Heart left ventricle (tissue), 16 donors: ENCODE measurements at regions not wholly inside any gene's neighbourhood (a gene's known extent, or its start where the extent isn't known, plus 50 kb on each side); places are given as distances from the start of the nearest gene placed in this dataset.

ENCODE experiments used
- ATAC-seq, 4 donors: fragments of 200-7000 bp; cut with Tn5 transposase; one replicate each; pipeline ENCODE4 v1.9.1; 2020 to 2022; ENCODE audit warnings: moderate library complexity in 4 of 4, mild to moderate bottlenecking in 3 of 4, moderate number of reproducible peaks in 1 of 4
- DNase-seq, 5 donors: peaks; one replicate each; pipeline ENCODE4 v3.0.0-alpha.2; 2020
- H3K27ac ChIP-seq, 12 donors: fragments of 200-600 bp; sonication (generic) in 4 of 12; one replicate each; pipeline versions ENCODE4 v1.5.0 to v1.8.0; 2016 to 2022; ENCODE audit warnings: mild to moderate bottlenecking in 2 of 12
- H3K27me3 ChIP-seq, 9 donors: fragments of 200-600 bp; sonication (generic) in 2 of 9; one replicate each; pipeline versions ENCODE4 v1.5.1 to v1.8.0; 2016 to 2022; ENCODE audit warnings: mild to moderate bottlenecking in 3 of 9
- H3K36me3 ChIP-seq, 9 donors: fragments of 200-600 bp; sonication (generic) in 2 of 9; one replicate each; pipeline versions ENCODE4 v1.5.0 to v1.8.0; 2018 to 2022; ENCODE audit warnings: mild to moderate bottlenecking in 2 of 9
- H3K4me1 ChIP-seq, 12 donors: fragments of 200-600 bp; sonication (generic) in 4 of 12; one replicate each; pipeline versions ENCODE4 v1.5.0 to v1.8.0; 2016 to 2022; ENCODE audit warnings: mild to moderate bottlenecking in 3 of 12
- H3K4me3 ChIP-seq, 12 donors: fragments of 200-600 bp; sonication (generic) in 4 of 12; one replicate each; pipeline versions ENCODE4 v1.5.0 to v1.8.0; 2017 to 2022; ENCODE audit warnings: mild to moderate bottlenecking in 9 of 12, moderate library complexity in 4 of 12
- H3K9me3 ChIP-seq, 12 donors: fragments of 200-600 bp; sonication (generic) in 4 of 12; one replicate each; pipeline versions ENCODE4 v1.5.0 to v1.8.0; 2016 to 2022; ENCODE audit warnings: mild to moderate bottlenecking in 1 of 12
- CTCF ChIP-seq, 12 donors: fragments of 200-600 bp; sonication (generic) in 4 of 12; IDR thresholded peaks; one replicate each; pipeline versions ENCODE4 v1.5.0 to v1.8.0; 2018 to 2022; ENCODE audit warnings: antibody characterized with exemption in 12 of 12, mild to moderate bottlenecking in 5 of 12
- POLR2A ChIP-seq, 2 donors: fragments of 450-650 bp; IDR thresholded peaks; one replicate each; pipeline ENCODE4 v1.6.1; 2017; ENCODE audit warnings: antibody characterized with exemption in 2 of 2, mild to moderate bottlenecking in 2 of 2, moderate library complexity in 2 of 2
- WGBS, 4 donors: extraction: QIAGEN DNeasy Blood & Tissue Kit in 2 of 4; methylation state at CpG; one replicate each; pipeline versions ENCODE4 v1.1.5 to v1.1.7; 2013 to 2018; 5-methylcytosine and 5-hydroxymethylcytosine counted together
- intact Hi-C, 10 donors: fragments of 100-400 bp; cut with DNase I; formaldehyde crosslinking; loops; one replicate each; pipeline versions ENCODE4 v1.11.1 to v1.14.2; 2022
- donor health status: ischemic (EF 13 %, LVEDD 7.1; RV severe dilation, severe dysfunction).
- donor health status: healthy with polysubstance abuse.
- donor health status: DM: no; HTN: yes; CAD: no.
- donor health status: DM: no; HTN: no; CAD: no.
- donor health status: ischemic (EF 25% LVEDD 6.9; RV normal size, moderate dysfunction).
- donor health status: ischemic (EF 25% LVEDD 5.7; RV mildly dilated, moderate dysfunction).
- donor health status: healthy.
- donor health status: DM: yes; HTN: yes; CAD: no.
- donor health status: ischemic (EF 35%, LVEDD 5.7; RV mildly dilated, moderate dysfunction).
- donor health status: nonischemic (EF 11% LVEDD 7.7; RV severe dilation, severe dysfunction).
- donor health status: DM: yes; HTN: yes; CAD: no.
- donor health status: PGD.
- donor health status: ischemic (EF 29% LVEDD 5.4; RV normal size, mild dysfunction).
- donor health status: nonischemic (EF 23%, LVEDD 6.1; RV moderate dilation, normal function).

- Histone ChIP-seq H3K27ac (no peak overlapping the region), H3K4me1 (no peaks in the 10 kb centered on the region), H3K27me3 (peaks cover 0 to 53% (median 15%) of the 10 kb centered on the region in 9 donors), H3K9me3 (no peaks in the 10 kb centered on the region), H3K36me3 (no peaks in the 10 kb centered on the region), H3K4me3 (no peak overlapping the region)
- WGBS, 4 donors, result 74 to 82% (median 76%) methylated on average over 7 of the region's 7 CpGs
- intact Hi-C loops, result no loop called here
- DNase-seq (no peak), ATAC-seq (no peak)
- TF ChIP-seq CTCF (IDR thresholded peaks at IDR 0.05) (no peak), POLR2A (IDR thresholded peaks at IDR 0.05) (no peak)
These were observed 101.7 kb upstream of the GJB5 start for GRCh38 chr1:34653110-34653509.

- no peak for ATAC-seq
- Histone ChIP-seq H3K4me3 (no peak overlapping the region), H3K27ac (no peak overlapping the region), H3K36me3 (no peaks in the 10 kb centered on the region), H3K27me3 (peaks cover 0 to 38% (median 4%) of the 10 kb centered on the region in 9 donors), H3K9me3 (no peaks in the 10 kb centered on the region), H3K4me1 (no peaks in the 10 kb centered on the region)
- WGBS, 4 donors, result 56 to 66% (median 63%) methylated on average over 4 of the region's 4 CpGs
- DNase-seq, result no peak
- TF ChIP-seq CTCF (IDR thresholded peaks at IDR 0.05), result no peak
- TF ChIP-seq POLR2A (IDR thresholded peaks at IDR 0.05), result no peak
- intact Hi-C loops, result no loop called here
These were observed 99.5 kb upstream of the GJB5 start for GRCh38 chr1:34655206-34655874.

DNA sequence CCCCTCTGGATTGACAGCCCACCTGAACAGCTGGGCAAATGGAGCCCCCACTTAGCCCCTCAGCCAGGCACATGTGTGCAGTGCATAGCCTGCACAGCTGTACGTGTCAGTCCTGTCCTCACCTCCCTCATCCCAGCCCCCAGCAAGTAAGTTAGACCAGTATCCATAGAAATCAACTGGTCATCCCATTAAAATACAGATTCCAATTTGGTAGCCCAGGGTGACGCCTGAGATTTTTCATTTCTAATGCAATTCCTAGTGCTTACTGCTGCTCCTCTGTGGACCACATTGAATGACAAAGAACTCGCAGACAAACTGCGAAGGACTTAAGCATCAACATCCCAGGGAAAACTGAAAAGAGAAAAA, 99.0 kb upstream of the GJB5 start:
- Histone ChIP-seq H3K27me3 (peaks cover 0 to 33% (median 4%) of the 10 kb centered on the region in 9 donors), H3K9me3 (no peaks in the 10 kb centered on the region), H3K36me3 (no peaks in the 10 kb centered on the region), H3K27ac (no peak overlapping the region), H3K4me1 (no peaks in the 10 kb centered on the region), H3K4me3 (no peak overlapping the region)
- no peak for TF ChIP-seq POLR2A (IDR thresholded peaks at IDR 0.05)
- TF ChIP-seq CTCF (IDR thresholded peaks at IDR 0.05), result no peak
- ATAC-seq (no peak), DNase-seq (no peak)
- intact Hi-C loops, result no loop called here
- 66 to 80% (median 74%) methylated on average over 4 of the region's 4 CpGs for WGBS, 4 donors

GRCh38 chr1:34656299-34656698, 98.5 kb upstream of the GJB5 start:
- peaks cover 0 to 28% (median 4%) of the 10 kb centered on the region in 9 donors for H3K27me3 ChIP-seq
- ATAC-seq (no peak), DNase-seq (no peak)
- no peak overlapping the region for H3K27ac ChIP-seq
- no peaks in the 10 kb centered on the region for H3K36me3 ChIP-seq
- WGBS, 4 donors, result 73 to 84% (median 80%) methylated on average over 3 of the region's 3 CpGs
- no peaks in the 10 kb centered on the region for H3K4me1 ChIP-seq
- H3K4me3 ChIP-seq, result no peak overlapping the region
- TF ChIP-seq POLR2A (IDR thresholded peaks at IDR 0.05), result no peak
- TF ChIP-seq CTCF (IDR thresholded peaks at IDR 0.05), result no peak
- H3K9me3 ChIP-seq, result no peaks in the 10 kb centered on the region
- intact Hi-C loops, result no loop called here
